ENCODE measurements at regions not wholly inside any gene's neighbourhood (a gene's known extent, or its start where the extent isn't known, plus 50 kb on each side); places are given as distances from the start of the nearest gene placed in this dataset.

DNA sequence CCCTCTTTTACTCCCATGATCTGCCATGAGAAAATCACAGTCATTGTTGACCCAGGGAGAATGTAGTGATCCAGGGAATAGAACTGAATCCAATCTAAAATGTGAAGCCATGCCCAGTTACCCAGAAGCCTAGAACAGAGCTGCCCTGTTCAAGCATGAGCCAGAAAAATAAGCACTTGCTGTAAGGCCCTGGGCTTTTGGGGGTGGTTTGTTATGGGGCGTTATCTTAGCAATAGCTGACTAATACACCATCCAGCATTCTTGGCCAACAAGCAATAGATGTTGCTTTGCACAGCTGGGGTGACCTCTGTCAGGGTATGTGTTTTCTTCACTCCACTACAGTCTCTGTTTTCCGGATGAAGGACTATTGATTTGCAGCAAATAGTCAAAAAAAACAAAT lies 120.4 kb downstream of the ZFP64 start:
- TF ChIP-seq, protein P1, sequence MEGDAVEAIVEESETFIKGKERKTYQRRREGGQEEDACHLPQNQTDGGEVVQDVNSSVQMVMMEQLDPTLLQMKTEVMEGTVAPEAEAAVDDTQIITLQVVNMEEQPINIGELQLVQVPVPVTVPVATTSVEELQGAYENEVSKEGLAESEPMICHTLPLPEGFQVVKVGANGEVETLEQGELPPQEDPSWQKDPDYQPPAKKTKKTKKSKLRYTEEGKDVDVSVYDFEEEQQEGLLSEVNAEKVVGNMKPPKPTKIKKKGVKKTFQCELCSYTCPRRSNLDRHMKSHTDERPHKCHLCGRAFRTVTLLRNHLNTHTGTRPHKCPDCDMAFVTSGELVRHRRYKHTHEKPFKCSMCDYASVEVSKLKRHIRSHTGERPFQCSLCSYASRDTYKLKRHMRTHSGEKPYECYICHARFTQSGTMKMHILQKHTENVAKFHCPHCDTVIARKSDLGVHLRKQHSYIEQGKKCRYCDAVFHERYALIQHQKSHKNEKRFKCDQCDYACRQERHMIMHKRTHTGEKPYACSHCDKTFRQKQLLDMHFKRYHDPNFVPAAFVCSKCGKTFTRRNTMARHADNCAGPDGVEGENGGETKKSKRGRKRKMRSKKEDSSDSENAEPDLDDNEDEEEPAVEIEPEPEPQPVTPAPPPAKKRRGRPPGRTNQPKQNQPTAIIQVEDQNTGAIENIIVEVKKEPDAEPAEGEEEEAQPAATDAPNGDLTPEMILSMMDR (IDR thresholded peaks at IDR 0.05; ENCODE audit: low read length) = no peak
- no peak for TF ChIP-seq EZH2 (IDR thresholded peaks at IDR 0.05; ENCODE audit: borderline replicate concordance, low read length)

All from OCI-LY1 (cell line).